Activated CD8-positive, alpha-beta memory T cell treated with anti-CD3 and anti-CD28 coated beads for 48 hours (primary cell): ENCODE measurements at regions not wholly inside any gene's neighbourhood (a gene's known extent, or its start where the extent isn't known, plus 50 kb on each side); places are given as distances from the start of the nearest gene placed in this dataset.

Experiments
- DNase-seq, 3 experiments: peaks; one replicate each; pipeline ENCODE4 v3.0.0-alpha.2; 2020; ENCODE audit warnings: low read depth in 2 of 3, low spot score in 2 of 3

GRCh38 chr9:127553793-127554192, 58.3 kb upstream of the STXBP1 start:
- DNase-seq, result no peak

- no peak for DNase-seq
Measured at GRCh38 chr9:127554966-127555839, 56.9 kb upstream of the STXBP1 start.

DNA sequence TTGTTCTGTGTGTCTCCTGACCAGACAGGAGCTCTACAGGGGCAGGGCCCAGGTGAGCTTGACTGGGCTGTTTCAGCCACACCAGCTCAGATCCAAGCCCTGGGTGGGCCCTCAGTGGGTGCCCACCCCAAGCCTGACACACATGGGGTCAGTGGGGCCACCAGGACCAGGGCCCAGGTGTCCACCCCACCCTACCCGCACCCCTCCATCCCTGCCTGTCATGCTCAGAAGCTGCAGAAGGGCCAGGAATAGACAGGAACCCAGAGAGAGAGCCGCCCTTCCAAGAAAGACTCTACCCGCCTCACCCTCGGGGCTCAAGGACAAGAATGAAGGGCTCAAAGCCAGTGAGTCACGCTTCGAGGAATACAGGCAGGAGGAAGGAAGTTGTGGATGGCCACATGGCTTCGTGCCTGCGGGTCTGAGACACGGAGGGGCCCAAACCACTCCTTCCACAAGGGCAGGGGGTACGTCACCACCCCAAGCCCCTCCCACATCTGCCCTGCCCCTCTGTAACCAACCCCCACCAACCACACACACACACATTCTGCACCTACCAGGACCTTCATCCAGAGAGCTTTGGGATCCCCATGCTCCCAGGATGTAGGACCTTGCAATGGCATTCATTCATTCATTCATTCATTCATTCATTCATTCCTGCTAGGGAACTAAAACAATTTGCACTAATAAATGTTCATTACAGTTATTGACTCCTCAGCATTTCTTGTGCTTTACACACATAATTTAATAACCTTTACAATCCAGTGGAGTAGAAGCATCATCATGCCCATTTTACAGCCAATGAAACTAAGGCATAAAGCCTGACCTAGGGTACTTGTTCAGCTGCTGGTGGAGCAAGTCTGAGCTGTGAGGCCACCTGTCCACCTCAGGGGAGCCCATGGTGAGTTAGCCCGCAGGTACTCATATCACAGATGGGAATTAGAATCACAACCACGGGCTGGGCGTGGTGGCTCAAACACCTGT, 55.9 kb upstream of the STXBP1 start:
- DNase-seq, result peak in 2 of 3 experiments; percentile 32 to 42

- DNase-seq, result no peak
Measured at GRCh38 chr9:127556871-127557270, 55.2 kb upstream of the STXBP1 start.

- DNase-seq, result no peak
Measured at GRCh38 chr9:127557466-127557869, 54.6 kb upstream of the STXBP1 start.

GRCh38 chr9:127557998-127558546, 54.0 kb upstream of the STXBP1 start:
- no peak for DNase-seq

DNA sequence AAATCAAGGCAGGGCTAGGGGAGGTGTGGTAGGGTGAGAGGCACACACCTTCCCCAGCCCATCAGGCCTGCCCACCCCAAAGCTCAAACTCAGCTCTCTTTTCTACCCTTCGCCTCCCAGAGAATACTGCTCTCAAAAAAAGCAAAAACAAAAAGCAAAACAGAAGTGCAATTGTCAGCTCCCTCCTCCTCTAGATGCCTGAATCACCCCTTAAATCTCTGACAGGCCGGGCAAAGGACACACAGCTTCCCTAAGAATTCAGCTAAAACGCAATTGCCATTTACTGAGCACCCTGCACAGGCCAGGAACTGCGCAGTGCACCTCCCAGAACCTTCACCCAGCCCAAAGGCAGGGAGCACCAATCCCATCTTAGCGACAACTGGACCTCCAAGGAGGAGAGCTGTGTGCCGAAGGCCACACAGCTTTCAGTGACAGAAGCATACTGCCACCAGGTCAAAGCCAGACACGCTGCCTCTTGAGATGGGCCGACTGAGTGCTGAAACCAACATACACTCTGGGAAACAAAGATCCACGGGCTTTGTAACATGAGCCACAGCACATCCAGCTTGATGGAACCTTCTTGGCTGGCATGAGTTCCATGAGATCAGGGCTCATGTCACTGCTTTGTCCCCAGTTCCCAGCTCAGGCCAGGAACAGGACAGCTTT, 53.4 kb upstream of the STXBP1 start:
- DNase-seq, result no peak

GRCh38 chr9:127559247-127559680, 52.8 kb upstream of the STXBP1 start:
- DNase-seq, result no peak

DNA sequence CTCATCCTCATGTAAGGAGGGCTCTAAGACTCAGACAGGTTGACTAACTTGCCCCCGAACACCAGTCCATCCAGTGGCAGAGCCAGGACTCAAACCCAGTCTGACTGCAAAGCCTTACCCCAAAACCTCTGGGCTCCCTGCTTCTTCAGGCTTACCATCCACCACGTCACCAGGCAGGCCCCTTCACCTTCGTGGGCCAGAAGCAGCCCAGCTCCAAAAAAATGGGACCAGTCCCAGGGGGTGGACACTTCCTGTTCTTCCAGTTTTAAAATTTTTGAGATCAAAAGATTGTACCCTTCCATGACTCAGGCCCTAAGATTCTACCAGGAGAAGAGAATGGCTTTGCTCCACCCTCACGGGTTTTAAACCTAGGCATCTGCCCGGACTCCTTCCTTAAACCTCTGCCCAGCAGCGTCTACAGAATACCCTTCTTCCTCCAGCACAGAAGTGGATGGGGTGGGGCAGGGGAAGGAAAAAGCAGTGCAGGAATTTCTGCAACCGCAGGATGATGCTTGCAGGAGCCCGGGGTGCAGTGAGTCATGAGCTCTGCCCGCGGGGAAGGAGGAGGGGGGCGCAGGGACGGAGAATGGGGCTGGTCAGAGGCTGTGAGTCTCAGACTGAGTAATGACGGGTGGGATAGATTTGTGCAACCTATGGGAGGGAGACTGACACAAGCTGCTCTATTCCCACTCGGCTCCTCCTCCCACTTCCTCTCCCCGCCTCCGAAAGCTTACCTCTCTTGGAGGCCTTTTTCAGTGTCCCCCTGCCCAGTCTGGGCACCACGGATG, 50.4 kb upstream of the STXBP1 start:
- DNase-seq, result no peak
